ENCODE measurements at regions not wholly inside any gene's neighbourhood (a gene's known extent, or its start where the extent isn't known, plus 50 kb on each side); places are given as distances from the start of the nearest gene placed in this dataset.

DNA sequence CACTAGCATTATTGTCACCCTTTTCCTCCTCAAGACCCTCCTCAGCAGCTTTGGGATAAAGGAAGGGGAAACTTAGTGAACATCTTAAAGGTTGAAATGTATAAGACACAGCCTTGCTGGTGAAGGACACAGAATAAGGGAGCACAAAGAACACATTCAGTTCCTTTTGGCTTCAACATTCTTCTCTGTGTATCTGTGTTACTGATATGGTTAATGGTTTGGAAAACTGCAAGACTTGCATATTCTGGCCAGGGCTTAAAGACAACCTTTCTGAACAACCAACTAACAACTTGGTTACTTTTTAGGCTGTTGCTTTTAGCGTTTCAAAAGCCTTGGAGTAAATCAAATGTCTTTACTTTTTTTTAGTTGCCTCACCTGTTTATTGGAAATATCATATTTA, 680.5 kb downstream of the MECOM start:
- TF ChIP-seq, protein P1, sequence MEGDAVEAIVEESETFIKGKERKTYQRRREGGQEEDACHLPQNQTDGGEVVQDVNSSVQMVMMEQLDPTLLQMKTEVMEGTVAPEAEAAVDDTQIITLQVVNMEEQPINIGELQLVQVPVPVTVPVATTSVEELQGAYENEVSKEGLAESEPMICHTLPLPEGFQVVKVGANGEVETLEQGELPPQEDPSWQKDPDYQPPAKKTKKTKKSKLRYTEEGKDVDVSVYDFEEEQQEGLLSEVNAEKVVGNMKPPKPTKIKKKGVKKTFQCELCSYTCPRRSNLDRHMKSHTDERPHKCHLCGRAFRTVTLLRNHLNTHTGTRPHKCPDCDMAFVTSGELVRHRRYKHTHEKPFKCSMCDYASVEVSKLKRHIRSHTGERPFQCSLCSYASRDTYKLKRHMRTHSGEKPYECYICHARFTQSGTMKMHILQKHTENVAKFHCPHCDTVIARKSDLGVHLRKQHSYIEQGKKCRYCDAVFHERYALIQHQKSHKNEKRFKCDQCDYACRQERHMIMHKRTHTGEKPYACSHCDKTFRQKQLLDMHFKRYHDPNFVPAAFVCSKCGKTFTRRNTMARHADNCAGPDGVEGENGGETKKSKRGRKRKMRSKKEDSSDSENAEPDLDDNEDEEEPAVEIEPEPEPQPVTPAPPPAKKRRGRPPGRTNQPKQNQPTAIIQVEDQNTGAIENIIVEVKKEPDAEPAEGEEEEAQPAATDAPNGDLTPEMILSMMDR (IDR thresholded peaks at IDR 0.05), result no peak
- no peak for TF ChIP-seq POLR2A (IDR thresholded peaks at IDR 0.05)

All from ovary (tissue), 3 donors.